NCI-H1930 (cell line): ENCODE measurements at regions not wholly inside any gene's neighbourhood (a gene's known extent, or its start where the extent isn't known, plus 50 kb on each side); places are given as distances from the start of the nearest gene placed in this dataset.

Experiments used
- DNase-seq, 2 experiments: peaks; one replicate each; lab custom pipeline; 2025; lab: John Stamatoyannopoulos, UW

DNA sequence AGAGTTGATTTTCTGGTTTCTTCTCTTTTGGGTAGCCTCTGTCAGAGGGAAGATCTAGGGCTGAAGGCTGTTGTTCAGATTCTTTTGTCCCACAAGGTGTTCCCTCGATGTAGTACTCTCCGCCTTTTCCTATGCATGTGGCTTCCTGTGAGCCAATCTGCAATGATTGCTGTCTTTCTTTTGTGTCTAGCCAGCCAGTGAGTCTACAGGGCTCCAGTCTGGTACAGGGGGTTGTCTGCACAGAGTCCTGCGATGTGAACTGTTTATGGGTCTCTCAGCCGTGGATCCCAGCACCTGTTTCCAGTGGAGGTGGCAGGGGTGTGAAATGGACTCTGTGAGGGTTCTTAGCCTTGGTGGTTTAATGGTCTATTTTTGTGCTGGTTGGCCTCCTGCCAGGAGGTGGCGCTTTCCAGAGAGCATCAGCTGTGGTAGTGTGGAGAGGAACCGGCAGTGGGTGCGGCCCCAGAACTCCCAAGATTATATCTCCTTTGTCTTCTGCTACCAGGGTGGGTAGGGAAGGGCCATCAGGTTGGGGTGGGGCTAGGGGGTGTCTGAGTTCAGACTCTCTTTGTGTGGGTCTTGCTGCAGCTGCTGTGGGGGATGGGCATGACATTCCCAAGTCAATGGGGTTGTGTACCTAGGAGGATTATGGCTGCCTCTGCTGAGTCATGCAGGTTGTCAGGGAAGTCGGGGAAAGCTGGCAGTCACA lies 81.3 kb upstream of the C21orf91 start:
- DNase-seq, result no peak

DNA sequence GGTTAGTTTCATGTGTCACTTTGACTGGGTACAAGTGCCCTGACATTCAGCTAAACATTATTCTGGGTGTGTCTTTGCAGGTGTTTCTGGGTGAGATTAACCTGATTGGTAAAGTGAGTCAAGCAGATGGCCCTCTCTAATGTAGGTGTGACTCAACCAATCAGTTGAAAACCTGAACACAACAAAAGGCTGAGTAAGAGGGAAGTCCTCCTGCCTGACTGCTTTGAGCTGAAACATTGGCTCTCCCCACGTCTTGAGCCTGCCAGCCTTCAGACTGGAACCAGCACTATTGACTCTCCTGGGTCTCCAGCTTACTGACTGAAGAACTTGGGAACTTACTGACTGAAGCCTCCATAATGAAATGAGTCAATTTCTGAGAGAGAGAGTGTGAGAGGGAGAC lies 70.0 kb upstream of the C21orf91 start:
- no peak for DNase-seq

GRCh38 chr21:17869115-17869514 lies 50.0 kb upstream of the C21orf91 start:
- DNase-seq, result no peak
